ENCODE measurements at regions not wholly inside any gene's neighbourhood (a gene's known extent, or its start where the extent isn't known, plus 50 kb on each side); places are given as distances from the start of the nearest gene placed in this dataset.
"Not testable (repeated sequence)": the region's sequence is repeated elsewhere in the genome, so short reads cannot be mapped to it uniquely, and the experiment has no call there.

- Histone ChIP-seq H2AFZ (replicated peaks) (no peak overlapping the region), H3K27me3 (no peaks in the 10 kb centered on the region), H4K20me1 (ENCODE audit: low read depth) (no peaks in the 10 kb centered on the region), H3K36me3 (no peaks in the 10 kb centered on the region), H3K4me2 (no peak overlapping the region), H3K4me3 (no peak overlapping the region), H3K9me3 (ENCODE audit: low read depth) (no peaks in the 10 kb centered on the region), H3K79me2 (ENCODE audit: low read depth) (no peaks in the 10 kb centered on the region), H3F3A (ENCODE audit: low read depth) (peaks cover 4% of the 10 kb centered on the region), H3K9ac (no peak overlapping the region), H3K27ac (no peak overlapping the region), H3K4me1 (peaks cover 9% of the 10 kb centered on the region)
- Mint-ChIP-seq H3K36me3 (peaks cover 2% of the 10 kb centered on the region), H3K4me3 (no peak overlapping the region), H3K9me3 (peaks cover 3% of the 10 kb centered on the region), H3K27me3 (ENCODE audit: insufficient read depth, low read depth) (peaks cover 3% of the 10 kb centered on the region), H3K27ac (no peak overlapping the region), H3K4me1 (peaks cover 2% of the 10 kb centered on the region)
- no peak for DNase-seq (ENCODE audit: low spot score)
- no peak for TF ChIP-seq EZH2phosphoT487 (IDR thresholded peaks at IDR 0.05)
- no peak for TF ChIP-seq EZH2 (IDR thresholded peaks at IDR 0.05)
- no peak for TF ChIP-seq CTCF (IDR thresholded peaks at IDR 0.05)
Measured at GRCh38 chr10:63825111-63825510, 303.9 kb downstream of the REEP3 start.

- H3K4me3 Mint-ChIP-seq, result no peak overlapping the region
- H4K20me1 ChIP-seq (ENCODE audit: low read depth), result no peaks in the 10 kb centered on the region
- H3K4me2 ChIP-seq, result no peak overlapping the region
- H3K9ac ChIP-seq, result no peak overlapping the region
- H3K9me3 ChIP-seq (ENCODE audit: low read depth), result no peaks in the 10 kb centered on the region
- no peaks in the 10 kb centered on the region for H3K79me2 ChIP-seq (ENCODE audit: low read depth)
- H3K27ac ChIP-seq, result no peak overlapping the region
- H3K4me3 ChIP-seq, result no peak overlapping the region
- TF ChIP-seq CTCF (IDR thresholded peaks at IDR 0.05) (no peak), EZH2 (IDR thresholded peaks at IDR 0.05) (no peak), EZH2phosphoT487 (IDR thresholded peaks at IDR 0.05) (no peak)
- peaks cover 10% of the 10 kb centered on the region for H3K4me1 ChIP-seq
- H2AFZ ChIP-seq (replicated peaks), result no peak overlapping the region
- peaks cover 2% of the 10 kb centered on the region for H3K4me1 Mint-ChIP-seq
- DNase-seq (ENCODE audit: low spot score), result no peak
- peaks cover 3% of the 10 kb centered on the region for H3K9me3 Mint-ChIP-seq
- peaks cover 2% of the 10 kb centered on the region for H3K36me3 Mint-ChIP-seq
- no peak overlapping the region for H3K27ac Mint-ChIP-seq
- no peaks in the 10 kb centered on the region for H3F3A ChIP-seq (ENCODE audit: low read depth)
- H3K27me3 ChIP-seq, result no peaks in the 10 kb centered on the region
- H3K36me3 ChIP-seq, result no peaks in the 10 kb centered on the region
- no peaks in the 10 kb centered on the region for H3K27me3 Mint-ChIP-seq (ENCODE audit: insufficient read depth, low read depth)
Measured at GRCh38 chr10:63825766-63826165, 304.6 kb downstream of the REEP3 start.

- not testable (repeated sequence) for H3K27me3 Mint-ChIP-seq (ENCODE audit: insufficient read depth, low read depth); H2AFZ ChIP-seq (replicated peaks); H4K20me1 ChIP-seq (ENCODE audit: low read depth); H3K27me3 ChIP-seq; H3K4me3 Mint-ChIP-seq; H3K9me3 Mint-ChIP-seq; H3K9me3 ChIP-seq (ENCODE audit: low read depth); H3K4me2 ChIP-seq; H3K27ac ChIP-seq; H3K27ac Mint-ChIP-seq; H3K4me1 Mint-ChIP-seq; H3K9ac ChIP-seq; H3K4me3 ChIP-seq; DNase-seq (ENCODE audit: low spot score); H3K79me2 ChIP-seq (ENCODE audit: low read depth); H3K36me3 ChIP-seq; H3F3A ChIP-seq (ENCODE audit: low read depth); H3K36me3 Mint-ChIP-seq
- peaks cover 10% of the 10 kb centered on the region for H3K4me1 ChIP-seq
Measured at GRCh38 chr10:63827018-63827417, 305.8 kb downstream of the REEP3 start.

GRCh38 chr10:63829020-63829419 is 307.8 kb downstream of the REEP3 start:
- H3K27me3 ChIP-seq, result no peaks in the 10 kb centered on the region
- no peak overlapping the region for H3K27ac Mint-ChIP-seq
- H3K9me3 ChIP-seq (ENCODE audit: low read depth), result no peaks in the 10 kb centered on the region
- H3K36me3 ChIP-seq, result no peaks in the 10 kb centered on the region
- no peaks in the 10 kb centered on the region for H3F3A ChIP-seq (ENCODE audit: low read depth)
- H3K9ac ChIP-seq, result no peak overlapping the region
- no peak overlapping the region for H3K4me3 ChIP-seq
- H3K4me1 Mint-ChIP-seq, result peaks cover 2% of the 10 kb centered on the region
- TF ChIP-seq CTCF (IDR thresholded peaks at IDR 0.05) (no peak), EZH2phosphoT487 (IDR thresholded peaks at IDR 0.05) (no peak), EZH2 (IDR thresholded peaks at IDR 0.05) (no peak)
- no peak overlapping the region for H2AFZ ChIP-seq (replicated peaks)
- no peaks in the 10 kb centered on the region for H3K9me3 Mint-ChIP-seq
- H3K4me1 ChIP-seq, result peaks cover 10% of the 10 kb centered on the region
- no peak for DNase-seq (ENCODE audit: low spot score)
- H3K4me3 Mint-ChIP-seq, result no peak overlapping the region
- no peak overlapping the region for H3K27ac ChIP-seq
- no peak overlapping the region for H3K4me2 ChIP-seq
- H4K20me1 ChIP-seq (ENCODE audit: low read depth), result no peaks in the 10 kb centered on the region
- no peaks in the 10 kb centered on the region for H3K36me3 Mint-ChIP-seq
- no peaks in the 10 kb centered on the region for H3K79me2 ChIP-seq (ENCODE audit: low read depth)
- H3K27me3 Mint-ChIP-seq (ENCODE audit: insufficient read depth, low read depth), result no peaks in the 10 kb centered on the region

All from neural progenitor cell (in vitro differentiated cells).